ENCODE measurements at regions not wholly inside any gene's neighbourhood (a gene's known extent, or its start where the extent isn't known, plus 50 kb on each side); places are given as distances from the start of the nearest gene placed in this dataset.

DNA sequence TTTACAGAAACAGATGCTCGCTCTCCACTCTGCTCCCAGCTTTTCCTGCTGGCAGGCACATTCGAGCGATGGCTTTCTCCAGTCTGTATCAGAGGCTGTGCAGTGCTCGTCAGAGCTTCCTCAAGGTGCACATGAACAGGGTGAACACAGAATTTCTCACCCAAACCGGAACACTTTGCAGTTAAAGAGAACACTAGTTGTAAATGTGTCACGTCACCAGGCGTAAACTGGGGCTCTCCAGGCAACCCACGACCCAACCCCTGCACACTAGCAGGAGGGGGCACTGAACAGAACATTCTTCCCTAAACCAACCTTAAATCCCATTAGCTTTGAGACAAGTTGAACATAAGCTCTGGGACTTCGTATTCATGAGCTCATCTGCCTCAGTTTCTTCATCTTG lies 119.0 kb downstream of the RMI2 start:
- TF ChIP-seq, protein P1, sequence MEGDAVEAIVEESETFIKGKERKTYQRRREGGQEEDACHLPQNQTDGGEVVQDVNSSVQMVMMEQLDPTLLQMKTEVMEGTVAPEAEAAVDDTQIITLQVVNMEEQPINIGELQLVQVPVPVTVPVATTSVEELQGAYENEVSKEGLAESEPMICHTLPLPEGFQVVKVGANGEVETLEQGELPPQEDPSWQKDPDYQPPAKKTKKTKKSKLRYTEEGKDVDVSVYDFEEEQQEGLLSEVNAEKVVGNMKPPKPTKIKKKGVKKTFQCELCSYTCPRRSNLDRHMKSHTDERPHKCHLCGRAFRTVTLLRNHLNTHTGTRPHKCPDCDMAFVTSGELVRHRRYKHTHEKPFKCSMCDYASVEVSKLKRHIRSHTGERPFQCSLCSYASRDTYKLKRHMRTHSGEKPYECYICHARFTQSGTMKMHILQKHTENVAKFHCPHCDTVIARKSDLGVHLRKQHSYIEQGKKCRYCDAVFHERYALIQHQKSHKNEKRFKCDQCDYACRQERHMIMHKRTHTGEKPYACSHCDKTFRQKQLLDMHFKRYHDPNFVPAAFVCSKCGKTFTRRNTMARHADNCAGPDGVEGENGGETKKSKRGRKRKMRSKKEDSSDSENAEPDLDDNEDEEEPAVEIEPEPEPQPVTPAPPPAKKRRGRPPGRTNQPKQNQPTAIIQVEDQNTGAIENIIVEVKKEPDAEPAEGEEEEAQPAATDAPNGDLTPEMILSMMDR (IDR thresholded peaks at IDR 0.05) = no peak
- TF ChIP-seq POLR2AphosphoS5 (IDR thresholded peaks at IDR 0.05) (no peak), POLR2A (IDR thresholded peaks at IDR 0.05) (no peak)

All from breast epithelium (tissue), 3 donors.